Esophagus muscularis mucosa (tissue), 4 donors: ENCODE measurements at regions not wholly inside any gene's neighbourhood (a gene's known extent, or its start where the extent isn't known, plus 50 kb on each side); places are given as distances from the start of the nearest gene placed in this dataset.

Experiments used
- DNase-seq: peaks from one replicate; pipeline ENCODE4 v3.0.0-alpha.2; 2017; ENCODE audit errors: extremely low spot score
- H3K27ac ChIP-seq, 4 donors: fragments of 200-600 bp; sonication (generic); replicated peaks in 1 of 4; 1 replicate in 3 of 4; 2 replicates in 1 of 4; pipeline ENCODE4 v1.5.1; 2016 to 2019; ENCODE audit warnings: mild to moderate bottlenecking in 1 of 4
- H3K27me3 ChIP-seq, 4 donors: fragments of 200-600 bp; sonication (generic); one replicate each; pipeline versions ENCODE4 v1.5.1 to v1.6.0; 2016 to 2019
- H3K36me3 ChIP-seq, 4 donors: fragments of 200-600 bp; sonication (generic); one replicate each; pipeline ENCODE4 v1.5.1; 2016 to 2019
- H3K4me1 ChIP-seq, 4 donors: fragments of 200-600 bp; sonication (generic); one replicate each; pipeline ENCODE4 v1.5.1; 2016 to 2019
- H3K4me3 ChIP-seq, 4 donors: fragments of 200-600 bp; sonication (generic); 1 replicate in 2 of 4; 2 replicates in 2 of 4; pipeline ENCODE4 v1.5.1; 2016 to 2019; ENCODE audit warnings: mild to moderate bottlenecking in 4 of 4, moderate library complexity in 1 of 4
- H3K9me3 ChIP-seq, 4 donors: fragments of 200-600 bp; sonication (generic); 1 replicate in 3 of 4; 2 replicates in 1 of 4; pipeline ENCODE4 v1.5.1; 2016 to 2019
- CTCF ChIP-seq, 3 experiments: fragments of 200-600 bp in 2 of 3; fragments of 450-650 bp in 1 of 3; sonication (generic) in 2 of 3; IDR thresholded peaks; one replicate each; pipeline ENCODE4 v1.5.1; 2017 to 2019; ENCODE audit warnings: antibody characterized with exemption in 3 of 3, mild to moderate bottlenecking in 2 of 3, moderate library complexity in 1 of 3
- EP300 ChIP-seq: sonication (generic); formaldehyde crosslinking; IDR thresholded peaks from one replicate; pipeline ENCODE4 v1.6.1; 2017; ENCODE audit warnings: antibody characterized with exemption
- POLR2A ChIP-seq: fragments of 450-650 bp; IDR thresholded peaks from one replicate; pipeline ENCODE4 v1.6.1; 2017; ENCODE audit warnings: antibody characterized with exemption, moderate library complexity, mild to moderate bottlenecking, low read depth
- POLR2AphosphoS5 ChIP-seq, 2 donors: sonication (generic); formaldehyde crosslinking; IDR thresholded peaks; one replicate each; pipeline ENCODE4 v1.6.1; 2017; ENCODE audit warnings: antibody characterized with exemption in 2 of 2
- WGBS: methylation state at CpG from one replicate; pipeline ENCODE4 v1.1.5; 2018; 5-methylcytosine and 5-hydroxymethylcytosine counted together
- intact Hi-C: fragments of 100-400 bp; cut with DNase I; formaldehyde crosslinking; loops from one replicate; pipeline ENCODE4 v1.15.1; 2023

GRCh38 chr16:85526185-85526974 is 86.7 kb upstream of the GSE1 start:
- no peaks in the 10 kb centered on the region for H3K9me3 ChIP-seq
- H3K4me3 ChIP-seq: no peak overlapping the region
- no peaks in the 10 kb centered on the region for H3K36me3 ChIP-seq
- H3K27ac ChIP-seq: no peak overlapping the region
- intact Hi-C loops: no loop called here
- WGBS: 91% methylated on average over 20 of the region's 20 CpGs
- no peak for TF ChIP-seq POLR2A
- no peak for TF ChIP-seq EP300
- TF ChIP-seq POLR2AphosphoS5 (IDR thresholded peaks at IDR 0.05): no peak
- no peak for TF ChIP-seq CTCF (IDR thresholded peaks at IDR 0.05)
- DNase-seq: no peak
- H3K4me1 ChIP-seq: peaks cover 31 to 40% (median 37%) of the 10 kb centered on the region in 4 donors
- no peaks in the 10 kb centered on the region for H3K27me3 ChIP-seq

- Histone ChIP-seq H3K27me3 (no peaks in the 10 kb centered on the region), H3K27ac (no peak overlapping the region), H3K4me3 (no peak overlapping the region), H3K4me1 (peaks cover 31 to 40% (median 36%) of the 10 kb centered on the region in 4 donors), H3K36me3 (no peaks in the 10 kb centered on the region), H3K9me3 (no peaks in the 10 kb centered on the region)
- DNase-seq: no peak
- no peak for TF ChIP-seq EP300
- TF ChIP-seq POLR2A: no peak
- TF ChIP-seq CTCF (IDR thresholded peaks at IDR 0.05): no peak
- TF ChIP-seq POLR2AphosphoS5 (IDR thresholded peaks at IDR 0.05): no peak
- intact Hi-C loops: no loop called here
- WGBS: 82% methylated on average over 21 of the region's 41 CpGs
Observed at GRCh38 chr16:85527042-85527766, 85.9 kb upstream of the GSE1 start.

GRCh38 chr16:85527767-85528297 is 85.3 kb upstream of the GSE1 start:
- no peak for DNase-seq
- TF ChIP-seq CTCF (IDR thresholded peaks at IDR 0.05) (no peak), POLR2A (no peak), EP300 (no peak), POLR2AphosphoS5 (IDR thresholded peaks at IDR 0.05) (no peak)
- WGBS: 88% methylated on average over 11 of the region's 11 CpGs
- H3K36me3 ChIP-seq: no peaks in the 10 kb centered on the region
- no peak overlapping the region for H3K4me3 ChIP-seq
- no peak overlapping the region for H3K27ac ChIP-seq
- H3K9me3 ChIP-seq: no peaks in the 10 kb centered on the region
- no peaks in the 10 kb centered on the region for H3K27me3 ChIP-seq
- H3K4me1 ChIP-seq: peaks cover 30 to 34% (median 31%) of the 10 kb centered on the region in 4 donors
- intact Hi-C loops: no loop called here

GRCh38 chr16:85528528-85529387 is 84.4 kb upstream of the GSE1 start:
- H3K9me3 ChIP-seq: no peaks in the 10 kb centered on the region
- WGBS: 93% methylated on average over 21 of the region's 21 CpGs
- intact Hi-C loops: no loop called here
- no peak overlapping the region for H3K27ac ChIP-seq
- no peaks in the 10 kb centered on the region for H3K36me3 ChIP-seq
- DNase-seq: no peak
- peaks cover 21 to 24% (median 22%) of the 10 kb centered on the region in 4 donors for H3K4me1 ChIP-seq
- H3K27me3 ChIP-seq: no peaks in the 10 kb centered on the region
- TF ChIP-seq POLR2AphosphoS5 (IDR thresholded peaks at IDR 0.05) (no peak), CTCF (IDR thresholded peaks at IDR 0.05) (peak in 2 of 3 experiments; percentile 12 to 50), POLR2A (no peak)
- no peak overlapping the region for H3K4me3 ChIP-seq
